HAP-1 (cell line): ENCODE measurements at regions not wholly inside any gene's neighbourhood (a gene's known extent, or its start where the extent isn't known, plus 50 kb on each side); places are given as distances from the start of the nearest gene placed in this dataset.

ENCODE experiments used
- DNase-seq, 2 experiments: peaks; one replicate each; pipeline ENCODE4 v3.0.0-alpha.2; 2016 to 2020; ENCODE audit warnings: low spot score in 2 of 2
- H3K27me3 ChIP-seq: fragments of 250-450 bp; sonication (Bioruptor Pico); 2 replicates; pipeline ENCODE4 v1.5.1; 2020; ENCODE audit warnings: low read depth, mild to moderate bottlenecking, moderate library complexity
- H3K36me3 ChIP-seq: fragments of 250-450 bp; sonication (Bioruptor Pico); replicated peaks from 2 replicates; pipeline ENCODE4 v1.5.1; 2020; ENCODE audit warnings: mild to moderate bottlenecking
- H3K4me1 ChIP-seq: fragments of 250-450 bp; sonication (Bioruptor Pico); 2 replicates; pipeline ENCODE4 v1.5.1; 2020; ENCODE audit warnings: mild to moderate bottlenecking
- H3K4me3 ChIP-seq: fragments of 250-450 bp; sonication (Bioruptor Pico); 2 replicates; pipeline ENCODE4 v1.5.1; 2020; ENCODE audit warnings: mild to moderate bottlenecking, moderate library complexity
- H3K9me3 ChIP-seq: fragments of 250-450 bp; sonication (Bioruptor Pico); 2 replicates; pipeline ENCODE4 v1.5.1; 2020; ENCODE audit warnings: mild to moderate bottlenecking, moderate library complexity
- in situ Hi-C: fragments of 300-500 bp; cut with MboI; formaldehyde crosslinking; loops from 3 replicates; pipeline ENCODE4 v1.14.3; 2020; ENCODE audit warnings: low sequenced_read_pairs, inconsistent platforms, mixed read lengths

DNA sequence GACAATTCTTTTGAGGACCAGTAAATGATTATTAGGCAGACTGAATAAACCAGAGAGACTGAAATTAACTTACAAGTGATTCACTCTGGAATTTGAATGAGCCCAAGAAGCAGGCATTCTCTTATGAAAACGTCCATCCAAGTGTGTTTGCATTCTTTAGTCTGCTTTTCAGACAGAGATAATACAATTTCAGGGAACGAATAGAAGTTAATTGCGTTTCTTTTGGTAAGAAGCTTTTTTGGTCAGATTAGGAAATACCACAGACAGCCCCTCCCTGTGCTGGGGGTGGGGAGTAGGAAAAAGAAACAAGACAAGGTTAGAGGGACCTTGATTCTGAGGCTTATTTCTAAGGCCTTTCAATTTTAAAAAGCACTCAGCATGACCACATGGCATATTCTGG, 874.4 kb downstream of the SUCLG1 start:
- DNase-seq: peak; percentile 84 to 94
- no peaks in the 10 kb centered on the region for H3K27me3 ChIP-seq
- no peaks in the 10 kb centered on the region for H3K9me3 ChIP-seq
- in situ Hi-C loops: no loop called here
- H3K36me3 ChIP-seq: no peaks in the 10 kb centered on the region
- H3K4me1 ChIP-seq: peaks cover 22% of the 10 kb centered on the region
- no peak overlapping the region for H3K4me3 ChIP-seq

DNA sequence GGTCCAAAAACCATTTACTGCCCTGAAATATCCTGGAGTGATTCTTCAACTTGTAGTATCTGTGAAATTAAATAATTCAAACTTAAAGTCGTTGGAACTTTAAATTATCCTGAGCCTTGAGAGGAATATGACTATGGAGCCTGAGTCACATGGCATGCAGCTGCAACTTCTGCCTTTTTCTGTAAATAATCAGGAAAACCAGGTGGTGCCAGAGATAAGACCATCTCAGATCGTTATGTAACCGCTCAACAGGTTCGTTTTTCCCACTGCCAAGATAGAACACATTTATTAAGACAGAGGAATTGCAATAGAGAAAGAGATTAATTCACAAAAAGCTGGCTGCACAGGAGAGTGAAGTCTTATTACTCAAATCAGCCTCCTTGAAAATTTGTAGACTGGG, 876.5 kb downstream of the SUCLG1 start:
- DNase-seq: no peak
- Histone ChIP-seq H3K27me3 (no peaks in the 10 kb centered on the region), H3K36me3 (no peaks in the 10 kb centered on the region), H3K4me1 (peaks cover 22% of the 10 kb centered on the region), H3K9me3 (no peaks in the 10 kb centered on the region), H3K4me3 (no peak overlapping the region)
- in situ Hi-C loops: no loop called here

DNA sequence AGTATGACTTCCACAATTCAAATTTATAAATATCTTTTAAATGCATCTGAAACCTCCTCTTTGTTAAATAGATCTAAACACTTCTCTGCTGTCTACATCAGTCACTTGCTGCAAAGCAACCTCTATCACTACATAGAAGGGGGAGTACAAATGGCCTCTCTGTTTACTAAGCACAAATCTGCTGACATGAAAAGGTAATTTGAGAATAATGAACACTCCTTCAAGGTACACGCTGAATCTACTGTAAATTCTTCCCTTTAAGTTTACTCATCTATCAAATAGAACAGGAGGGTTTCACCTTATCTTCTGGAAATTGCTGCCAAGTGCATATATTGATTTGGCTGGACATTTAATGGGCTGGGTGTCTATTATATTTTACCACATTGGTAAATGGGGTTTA, 879.6 kb downstream of the SUCLG1 start:
- no peaks in the 10 kb centered on the region for H3K36me3 ChIP-seq
- in situ Hi-C loops: no loop called here
- no peak for DNase-seq
- H3K27me3 ChIP-seq: no peaks in the 10 kb centered on the region
- peaks cover 7% of the 10 kb centered on the region for H3K4me1 ChIP-seq
- H3K4me3 ChIP-seq: no peak overlapping the region
- no peaks in the 10 kb centered on the region for H3K9me3 ChIP-seq

DNA sequence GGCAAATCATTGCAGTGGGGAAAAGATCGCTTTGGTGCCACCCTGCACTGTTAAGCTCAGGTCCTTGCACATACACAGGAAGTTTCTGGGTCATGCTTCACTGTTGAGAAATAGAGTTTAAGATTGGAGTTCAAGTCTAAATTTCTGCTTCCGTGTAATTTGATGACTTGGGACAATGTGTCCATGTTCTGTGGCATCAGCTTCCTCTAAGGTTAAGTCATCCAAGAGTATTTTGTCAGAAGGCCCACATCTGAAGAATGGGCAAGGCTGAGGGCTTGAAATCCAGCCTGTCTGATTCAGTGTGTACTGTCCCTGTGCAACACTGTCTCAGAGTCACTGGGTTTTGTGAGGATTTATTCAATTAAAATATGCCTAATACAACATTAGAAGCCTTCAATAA, 880.7 kb downstream of the SUCLG1 start:
- H3K4me3 ChIP-seq: no peak overlapping the region
- no peaks in the 10 kb centered on the region for H3K36me3 ChIP-seq
- in situ Hi-C loops: no loop called here
- H3K4me1 ChIP-seq: no peaks in the 10 kb centered on the region; the same call in 1 of the 2 replicates
- no peaks in the 10 kb centered on the region for H3K9me3 ChIP-seq
- H3K27me3 ChIP-seq: no peaks in the 10 kb centered on the region
- no peak for DNase-seq

DNA sequence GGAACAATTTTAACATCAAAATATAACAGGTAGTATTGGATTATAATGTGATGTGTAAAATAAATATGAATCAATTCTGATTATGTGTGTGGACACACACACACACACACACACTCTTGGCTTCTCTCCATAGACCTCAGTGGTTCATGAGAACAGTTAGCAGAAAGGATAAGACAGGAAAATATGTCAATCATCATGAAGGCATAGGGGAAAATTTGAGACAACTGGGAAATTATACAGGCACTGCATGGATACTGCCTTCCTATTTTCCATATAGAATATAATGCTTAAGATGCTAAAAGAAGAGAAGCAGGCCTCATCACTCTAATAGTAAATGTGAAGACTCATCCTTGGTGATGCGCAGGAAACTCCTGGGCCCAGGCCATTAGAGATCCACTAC, 884.5 kb downstream of the SUCLG1 start:
- Histone ChIP-seq H3K27me3 (no peaks in the 10 kb centered on the region), H3K9me3 (no peaks in the 10 kb centered on the region), H3K36me3 (no peaks in the 10 kb centered on the region), H3K4me3 (no peak overlapping the region), H3K4me1 (no peaks in the 10 kb centered on the region; the same call in 1 of the 2 replicates)
- DNase-seq: no peak
- in situ Hi-C loops: no loop called here

DNA sequence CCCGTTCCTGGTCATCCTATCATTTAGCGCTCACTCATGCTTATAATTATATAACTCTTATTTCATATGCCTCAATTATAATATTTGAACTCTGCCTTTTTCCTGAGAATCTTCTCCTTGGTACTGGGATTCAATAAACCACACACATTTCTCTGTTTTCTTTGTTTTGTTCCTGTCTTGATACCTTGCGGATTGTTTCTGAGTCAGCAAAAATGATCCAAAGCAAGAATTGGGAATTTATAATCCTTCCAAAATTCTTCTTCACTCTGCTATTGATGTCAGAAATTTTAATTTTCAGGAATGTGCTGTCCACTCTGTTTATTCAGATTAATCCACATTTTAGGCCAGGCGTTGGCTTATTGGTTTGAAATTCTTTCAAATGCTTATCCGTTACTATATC, 886.0 kb downstream of the SUCLG1 start:
- Histone ChIP-seq H3K27me3 (no peaks in the 10 kb centered on the region), H3K36me3 (no peaks in the 10 kb centered on the region), H3K4me1 (no peaks in the 10 kb centered on the region; the same call in 1 of the 2 replicates), H3K4me3 (no peak overlapping the region), H3K9me3 (no peaks in the 10 kb centered on the region)
- in situ Hi-C loops: no loop called here
- no peak for DNase-seq

DNA sequence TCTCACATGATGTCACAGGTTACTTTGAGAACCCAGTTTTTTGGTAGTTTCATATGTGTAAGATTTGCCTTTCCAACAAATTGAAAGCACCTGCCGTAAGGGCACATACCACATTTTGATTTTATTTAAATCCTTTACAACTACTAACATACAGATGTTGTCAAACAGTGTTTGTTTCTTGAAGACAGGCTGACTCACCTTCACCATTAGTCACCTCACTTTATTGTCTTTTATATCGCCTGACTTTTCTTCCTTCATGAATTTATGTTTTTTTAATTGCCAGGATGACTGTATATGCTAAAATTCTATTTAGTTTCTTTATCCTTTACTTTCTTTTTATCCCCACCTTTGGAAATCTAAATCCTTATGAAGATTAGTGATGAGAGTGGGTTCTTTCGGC, 886.7 kb downstream of the SUCLG1 start:
- no peaks in the 10 kb centered on the region for H3K27me3 ChIP-seq
- H3K9me3 ChIP-seq: no peaks in the 10 kb centered on the region
- in situ Hi-C loops: no loop called here
- no peak for DNase-seq
- no peak overlapping the region for H3K4me3 ChIP-seq
- no peaks in the 10 kb centered on the region for H3K36me3 ChIP-seq
- H3K4me1 ChIP-seq: no peaks in the 10 kb centered on the region; the same call in 1 of the 2 replicates

DNA sequence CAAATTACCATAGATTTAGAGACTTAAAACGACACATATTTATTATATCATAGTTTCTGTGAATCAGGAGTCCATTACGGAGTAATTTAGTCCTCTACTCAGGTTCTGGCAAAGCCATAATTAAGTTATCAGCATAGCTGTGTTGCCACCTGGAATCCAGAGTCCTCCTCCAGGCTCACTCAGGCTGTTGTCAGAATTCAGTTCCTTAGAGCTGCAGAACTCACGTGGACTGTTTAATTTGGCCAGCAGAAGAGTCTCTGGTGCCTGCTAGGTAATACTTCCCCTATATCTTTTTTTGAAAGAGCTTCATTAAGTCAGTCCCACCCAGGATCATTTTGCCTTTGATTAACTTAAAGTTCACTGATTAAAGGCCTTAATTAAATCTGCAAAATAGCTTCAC, 891.5 kb downstream of the SUCLG1 start:
- H3K4me3 ChIP-seq: no peak overlapping the region
- DNase-seq: no peak
- no peaks in the 10 kb centered on the region for H3K9me3 ChIP-seq
- H3K27me3 ChIP-seq: no peaks in the 10 kb centered on the region
- no peaks in the 10 kb centered on the region for H3K4me1 ChIP-seq
- in situ Hi-C loops: no loop called here
- H3K36me3 ChIP-seq: no peaks in the 10 kb centered on the region

DNA sequence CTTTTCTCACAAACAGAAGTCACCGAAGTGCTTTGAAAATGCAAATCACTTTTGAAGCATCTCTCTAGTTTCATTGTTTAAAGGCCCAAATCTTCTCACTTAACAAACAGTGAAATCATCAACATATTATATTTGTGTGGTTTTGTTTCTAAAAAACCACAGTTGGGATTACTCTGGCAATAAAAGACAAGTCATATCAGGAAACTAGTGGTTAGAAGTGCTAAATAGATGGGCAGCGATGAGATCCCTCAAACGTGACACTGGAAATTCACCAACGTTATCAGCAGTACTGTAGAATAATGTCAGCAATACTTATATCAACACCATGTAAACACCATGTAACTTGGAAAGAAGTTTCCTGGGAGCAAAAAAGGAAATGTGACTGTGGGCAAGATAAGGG, 893.5 kb downstream of the SUCLG1 start:
- DNase-seq: no peak
- H3K4me1 ChIP-seq: no peaks in the 10 kb centered on the region
- no peak overlapping the region for H3K4me3 ChIP-seq
- in situ Hi-C loops: no loop called here
- H3K9me3 ChIP-seq: no peaks in the 10 kb centered on the region
- H3K36me3 ChIP-seq: no peaks in the 10 kb centered on the region
- no peaks in the 10 kb centered on the region for H3K27me3 ChIP-seq

DNA sequence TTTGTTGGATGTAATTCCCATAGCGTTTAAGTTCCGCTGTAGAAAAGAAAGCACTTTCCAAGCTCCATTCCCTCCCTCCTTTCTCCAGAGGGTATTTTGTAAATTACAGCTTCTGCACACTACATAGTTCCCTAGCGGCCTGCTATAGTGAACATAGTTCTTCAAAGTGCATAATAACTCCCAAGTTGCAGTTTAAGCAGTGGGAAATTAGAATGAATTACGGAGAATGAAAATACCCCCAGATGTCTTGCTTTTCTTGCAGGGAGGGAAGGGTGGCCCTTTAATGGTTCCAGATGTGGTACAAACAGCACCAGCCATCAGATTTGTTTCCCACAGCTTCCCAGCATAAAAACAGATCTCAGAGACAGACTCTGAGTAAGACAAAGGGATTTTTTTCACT, 893.9 kb downstream of the SUCLG1 start:
- no peak for DNase-seq
- H3K9me3 ChIP-seq: no peaks in the 10 kb centered on the region
- in situ Hi-C loops: no loop called here
- H3K36me3 ChIP-seq: no peaks in the 10 kb centered on the region
- H3K4me1 ChIP-seq: no peaks in the 10 kb centered on the region
- H3K27me3 ChIP-seq: no peaks in the 10 kb centered on the region
- no peak overlapping the region for H3K4me3 ChIP-seq

DNA sequence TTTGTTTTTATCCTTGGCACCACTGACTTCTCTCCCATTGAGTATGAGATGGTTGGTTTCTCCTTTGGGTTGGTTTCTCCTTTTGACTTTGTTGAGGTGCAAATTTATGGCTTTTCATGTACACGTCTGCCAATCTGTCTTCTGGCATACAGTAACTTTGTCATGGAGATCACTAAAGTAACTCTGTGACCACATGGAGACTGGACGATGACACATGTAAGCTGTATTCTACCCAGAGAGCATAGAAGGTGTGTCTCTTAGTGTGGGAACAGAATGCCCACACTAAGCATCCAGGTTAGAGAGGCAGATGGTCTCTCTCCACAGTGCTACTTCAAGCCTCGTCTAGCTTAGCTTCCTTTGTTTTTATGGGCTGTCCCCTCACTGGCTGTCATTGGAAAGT, 897.5 kb downstream of the SUCLG1 start:
- Histone ChIP-seq H3K27me3 (no peaks in the 10 kb centered on the region), H3K4me3 (no peak overlapping the region), H3K9me3 (no peaks in the 10 kb centered on the region), H3K36me3 (no peaks in the 10 kb centered on the region), H3K4me1 (peaks cover 4% of the 10 kb centered on the region; the same call in 1 of the 2 replicates)
- DNase-seq: no peak
- in situ Hi-C loops: no loop called here

DNA sequence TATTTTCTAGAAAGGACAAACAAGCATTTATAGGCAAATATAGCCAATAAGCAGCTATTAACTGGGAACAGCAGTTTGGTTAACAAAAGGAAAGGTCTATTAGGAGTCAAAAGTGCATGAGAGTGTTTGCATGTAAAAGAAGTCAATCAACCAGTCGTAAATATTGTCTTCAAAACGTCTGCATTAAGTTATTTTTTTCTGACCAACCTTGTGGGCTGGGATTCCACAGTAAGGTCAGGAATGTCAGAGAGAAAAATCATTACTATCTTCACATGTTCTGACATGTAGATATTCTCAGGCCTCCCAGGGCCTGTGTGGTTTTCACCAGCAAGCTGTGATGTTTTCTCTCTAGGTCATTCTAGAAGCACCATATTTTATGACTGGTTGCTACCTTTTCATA, 922.5 kb downstream of the SUCLG1 start:
- H3K36me3 ChIP-seq: no peaks in the 10 kb centered on the region
- in situ Hi-C loops: no loop called here
- no peaks in the 10 kb centered on the region for H3K9me3 ChIP-seq
- H3K4me1 ChIP-seq: peaks cover 11% of the 10 kb centered on the region
- H3K4me3 ChIP-seq: no peak overlapping the region
- DNase-seq: peak in 1 of 2 experiments; percentile 65
- no peaks in the 10 kb centered on the region for H3K27me3 ChIP-seq

DNA sequence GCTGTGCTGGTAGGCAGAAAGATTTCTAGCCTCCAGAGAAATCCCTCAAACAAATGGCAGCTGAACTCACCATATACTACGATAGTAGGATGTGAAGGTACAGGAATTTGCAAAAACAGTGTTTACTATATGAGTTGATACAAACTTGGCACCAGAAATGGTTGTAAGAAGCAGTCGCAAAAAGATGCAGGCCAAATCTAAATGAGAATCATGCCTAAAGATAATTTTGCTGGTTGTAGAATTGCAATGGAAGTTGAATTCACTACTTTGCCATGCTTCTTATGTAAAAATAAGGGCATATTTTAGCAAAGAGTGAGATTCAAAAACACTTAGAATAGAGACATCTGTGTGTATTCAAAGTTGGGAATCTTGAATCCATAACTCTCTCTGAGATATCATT, 924.7 kb downstream of the SUCLG1 start:
- Histone ChIP-seq H3K36me3 (no peaks in the 10 kb centered on the region), H3K27me3 (no peaks in the 10 kb centered on the region), H3K4me3 (no peak overlapping the region), H3K9me3 (no peaks in the 10 kb centered on the region), H3K4me1 (peaks cover 17% of the 10 kb centered on the region)
- no peak for DNase-seq
- in situ Hi-C loops: no loop called here

DNA sequence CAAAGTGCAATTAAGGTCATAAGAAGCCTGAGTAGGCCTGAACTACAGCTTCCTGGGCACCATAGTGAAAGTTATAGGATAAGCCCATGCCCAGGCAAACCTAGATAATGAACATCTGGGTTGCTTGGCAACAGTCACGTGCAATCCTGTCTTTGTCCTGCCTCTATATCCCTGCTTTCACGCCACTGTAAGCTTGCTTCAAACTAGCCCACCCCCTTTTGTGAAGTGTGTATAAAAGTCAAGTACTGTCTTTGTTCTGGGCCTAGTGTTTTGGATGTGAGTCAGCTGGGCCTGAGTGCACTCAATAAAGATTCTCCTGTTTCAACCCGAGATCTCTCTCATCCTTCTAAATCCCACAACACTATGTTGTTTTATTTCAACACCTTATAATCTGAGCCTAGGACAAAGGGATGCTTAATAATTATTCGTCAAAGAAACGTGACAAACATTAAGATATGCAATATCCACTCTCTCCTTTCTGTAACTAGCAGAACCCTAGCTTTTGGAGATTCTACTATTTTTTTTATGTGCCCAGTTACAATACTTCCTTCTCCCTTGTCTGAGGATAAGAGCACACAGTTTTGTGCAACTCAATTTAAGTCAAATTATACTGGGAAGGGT, 927.8 kb downstream of the SUCLG1 start:
- DNase-seq: peak; percentile 77 to 78
- Histone ChIP-seq H3K4me3 (no peak overlapping the region), H3K9me3 (no peaks in the 10 kb centered on the region; the same call in 1 of the 2 replicates), H3K4me1 (peaks cover 32% of the 10 kb centered on the region), H3K36me3 (no peaks in the 10 kb centered on the region), H3K27me3 (no peaks in the 10 kb centered on the region)
- in situ Hi-C loops: no loop called here

DNA sequence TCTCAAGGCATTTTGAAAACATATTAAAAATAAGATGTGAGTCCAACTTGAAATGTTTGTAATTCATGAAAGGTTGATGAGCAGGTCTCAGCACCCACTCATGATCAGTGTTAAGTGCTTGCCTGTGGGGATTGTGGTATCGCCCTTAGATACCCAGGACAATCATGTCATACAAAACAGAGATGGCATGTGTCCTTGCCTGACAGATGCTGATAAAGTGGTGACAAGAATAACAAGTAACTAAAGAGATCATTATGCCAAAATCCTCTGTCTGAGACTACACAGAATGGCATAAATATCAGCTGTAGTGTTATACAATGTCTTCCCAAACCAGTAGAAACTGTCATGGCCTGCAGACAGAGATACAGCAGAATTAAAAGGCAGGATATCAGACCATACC, 930.3 kb downstream of the SUCLG1 start:
- in situ Hi-C loops: no loop called here

More for the DNA sequence above, 930.3 kb downstream of the SUCLG1 start:
- no peak overlapping the region for H3K4me3 ChIP-seq
- no peaks in the 10 kb centered on the region for H3K27me3 ChIP-seq
- H3K9me3 ChIP-seq: no peaks in the 10 kb centered on the region; the same call in 1 of the 2 replicates
- no peaks in the 10 kb centered on the region for H3K36me3 ChIP-seq
- peaks cover 28% of the 10 kb centered on the region for H3K4me1 ChIP-seq
- no peak for DNase-seq
